HepG2 (cell line): ENCODE measurements at regions not wholly inside any gene's neighbourhood (a gene's known extent, or its start where the extent isn't known, plus 50 kb on each side); places are given as distances from the start of the nearest gene placed in this dataset.

Source experiments
- ATAC-seq: fragments of 200-7000 bp; cut with Tn5 transposase; 3 replicates; pipeline ENCODE4 v1.9.1; 2020; ENCODE audit warnings: mild to moderate bottlenecking, moderate library complexity
- BruUV-seq: library from RNA; stranded (reverse); fragments of 400-500 nt; replicated peaks from 2 replicates; lab custom pipeline; 2021; lab: Mats Ljungman, UMichigan
- CTCF ChIA-PET: fragments of 300-600 bp; formaldehyde crosslinking; extraction: SDS; loops from one replicate; lab custom pipeline; 2021; ENCODE audit warnings: low total read pairs, inconsistent platforms, low intra/inter-chr PET ratio; lab: Yijun Ruan, JAX
- POLR2A ChIA-PET: fragments of 350-600 bp; sonication (Branson Sonifier 250); formaldehyde crosslinking; loops from one replicate; lab custom pipeline; 2020; ENCODE audit warnings: antibody characterized with exemption, inconsistent platforms; lab: Yijun Ruan, JAX
- DNase-seq: peaks from one replicate; pipeline ENCODE4 v3.0.0-alpha.2; 2015; ENCODE audit warnings: low spot score
- FAIRE-seq: peaks from 3 replicates; lab custom pipeline; 2011; peaks lifted over from hg19 to GRCh38; lab: Jason Lieb, UNC
- H2AFZ ChIP-seq: one replicate; pipeline ENCODE4 v1.6.1; 2011; ENCODE audit warnings: low read length, inconsistent platforms
- H3K27ac ChIP-seq: fragments of 300-600 bp; 3 replicates; pipeline ENCODE4 v1.8.0; 2011; ENCODE audit warnings: mixed run types, mild to moderate bottlenecking, mixed read lengths, low read length, inconsistent platforms; ENCODE audit not compliant: insufficient read depth; ENCODE audit errors: extremely low read length
- H3K27me3 ChIP-seq, 2 experiments: fragments of 200-600 bp in 1 of 2; 2 replicates in 1 of 2; 3 replicates in 1 of 2; pipeline versions ENCODE4 v1.6.0 to v1.8.0; 2011; ENCODE audit warnings: low read length in 2 of 2, mild to moderate bottlenecking in 2 of 2, moderate library complexity in 2 of 2, inconsistent platforms in 1 of 2; ENCODE audit not compliant: insufficient read depth in 2 of 2, control insufficient read depth in 1 of 2
- H3K36me3 ChIP-seq, 2 experiments: fragments of 200-600 bp in 1 of 2; replicated peaks in 1 of 2; 2 replicates in 1 of 2; 3 replicates in 1 of 2; pipeline versions ENCODE4 v1.5.1 to v1.8.0; 2011; ENCODE audit warnings: low read length in 2 of 2, inconsistent platforms in 1 of 2; ENCODE audit not compliant: insufficient read depth in 2 of 2, control insufficient read depth in 1 of 2
- H3K4me1 ChIP-seq: 2 replicates; pipeline ENCODE4 v1.5.1; 2012; ENCODE audit warnings: low read length, inconsistent platforms; ENCODE audit not compliant: insufficient read depth
- H3K4me2 ChIP-seq: 2 replicates; pipeline ENCODE4 v1.6.0; 2011; ENCODE audit warnings: low read depth, low read length, inconsistent platforms
- H3K4me3 ChIP-seq, 3 experiments: fragments of 200-600 bp in 1 of 3; sonication (generic), shearing (Covaris generic) in 1 of 3; replicated peaks in 1 of 3; 2 replicates each; pipeline ENCODE4 v1.5.1; 2011 to 2016; ENCODE audit warnings: low read length in 3 of 3, inconsistent platforms in 2 of 3, low read depth in 2 of 3, mild to moderate bottlenecking in 2 of 3, control low read depth in 1 of 3, mixed read lengths in 1 of 3; ENCODE audit not compliant: insufficient read depth in 1 of 3
- H3K79me2 ChIP-seq: one replicate; pipeline ENCODE4 v1.6.1; 2011; ENCODE audit warnings: low read length, inconsistent platforms; ENCODE audit not compliant: insufficient read depth
- H3K9ac ChIP-seq: 2 replicates; pipeline ENCODE4 v1.6.0; 2011; ENCODE audit warnings: mild to moderate bottlenecking, low read depth, low read length, inconsistent platforms; ENCODE audit not compliant: insufficient read depth
- H3K9me3 ChIP-seq: 2 replicates; pipeline ENCODE4 v1.5.1; 2012; ENCODE audit warnings: mild to moderate bottlenecking, low read length
- H4K20me1 ChIP-seq: 2 replicates; pipeline ENCODE4 v1.6.0; 2011; ENCODE audit warnings: inconsistent platforms, mild to moderate bottlenecking, low read length, moderate library complexity; ENCODE audit not compliant: insufficient read depth
- ARNT2 ChIP-seq: sonication (generic); formaldehyde crosslinking; IDR thresholded peaks from 2 replicates; pipeline ENCODE4 v1.8.0; 2022; ENCODE audit warnings: mild to moderate bottlenecking, low read depth, missing genetic modification reagents, moderate library complexity
- CREM ChIP-seq, 2 experiments: sonication (generic) in 1 of 2; formaldehyde crosslinking in 1 of 2; IDR thresholded peaks; 2 replicates each; pipeline versions ENCODE4 v1.4.0 to v1.6.1; 2016 to 2020; ENCODE audit warnings: antibody characterized with exemption in 1 of 2, mild to moderate bottlenecking in 1 of 2, missing genetic modification reagents in 1 of 2
- KDM3A ChIP-seq: IDR thresholded peaks from 2 replicates; pipeline ENCODE4 v1.6.1; 2018; ENCODE audit warnings: low read depth, missing compliant biosample characterization
- NFRKB ChIP-seq: fragments of 450-650 bp; IDR thresholded peaks from 2 replicates; pipeline ENCODE4 v1.6.1; 2017
- PHF20 ChIP-seq: sonication (generic); formaldehyde crosslinking; IDR thresholded peaks from 2 replicates; pipeline ENCODE4 v1.5.0; 2020; ENCODE audit warnings: mild to moderate bottlenecking, missing genetic modification reagents
- PRMT3 ChIP-seq: sonication (generic); formaldehyde crosslinking; IDR thresholded peaks from 2 replicates; pipeline ENCODE4 v1.8.1; 2022; ENCODE audit warnings: low read depth, mild to moderate bottlenecking, moderate library complexity, missing genetic modification reagents, borderline replicate concordance
- RBAK ChIP-seq: sonication (generic); formaldehyde crosslinking; IDR thresholded peaks from 2 replicates; pipeline ENCODE4 v1.5.1; 2020; ENCODE audit warnings: mild to moderate bottlenecking, missing genetic modification reagents
- RFXANK ChIP-seq: IDR thresholded peaks from 2 replicates; pipeline ENCODE4 v1.6.1; 2016
- SPEN ChIP-seq: sonication (generic); formaldehyde crosslinking; IDR thresholded peaks from 2 replicates; pipeline ENCODE4 v1.5.1; 2020; ENCODE audit warnings: low read depth, mild to moderate bottlenecking, missing genetic modification reagents
- ZFP1 ChIP-seq: IDR thresholded peaks from 2 replicates; pipeline ENCODE4 v1.6.1; 2016
- WGBS: methylation state at CpG from one replicate; pipeline ENCODE4 v1.1.6; 2017; ENCODE audit warnings: low lambda C conversion rate; 5-methylcytosine and 5-hydroxymethylcytosine counted together
- in situ Hi-C: cut with HindIII; loops from 2 replicates; pipeline ENCODE4 v1.10.0; 2017; ENCODE audit warnings: low pct_unique_long_range_greater_than_20kb; ENCODE audit not compliant: extremely low pct_ligation_motif_present
- intact Hi-C: fragments of 100-400 bp; cut with micrococcal nuclease; formaldehyde crosslinking; loops from one replicate; pipeline ENCODE4 v1.10.0; 2022; ENCODE audit not compliant: unreplicated experiment
- TF ChIP-seq, protein P1 (sequence below): sonication (generic); formaldehyde crosslinking; IDR thresholded peaks from 2 replicates; pipeline ENCODE4 v1.4.0; 2020; ENCODE audit warnings: missing genetic modification reagents
- TF ChIP-seq, protein P2 (sequence below): sonication (generic); formaldehyde crosslinking; IDR thresholded peaks from 2 replicates; pipeline ENCODE4 v1.5.1; 2020; ENCODE audit warnings: missing genetic modification reagents, mild to moderate bottlenecking, borderline replicate concordance

DNA sequence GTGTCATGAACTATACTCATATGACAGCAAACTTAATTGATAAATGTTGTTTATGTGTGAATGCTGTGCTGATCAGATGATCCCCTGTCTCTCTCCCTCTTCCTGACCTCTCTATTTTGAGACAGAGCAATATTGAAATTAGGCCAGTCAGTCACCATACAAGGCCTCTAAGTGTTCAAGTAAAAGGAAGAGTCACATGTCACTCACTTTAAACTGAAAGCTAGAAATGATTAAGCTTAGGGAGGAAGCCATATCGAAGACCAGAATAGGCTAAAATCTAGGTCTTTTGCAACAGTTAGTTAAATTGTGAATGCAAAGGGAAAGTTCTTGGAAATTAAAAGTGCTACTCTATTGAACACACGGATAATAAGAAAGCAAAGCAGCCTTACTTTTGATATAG lies 498.6 kb downstream of the ZPLD1 start (continued):
- TF ChIP-seq, protein P1, sequence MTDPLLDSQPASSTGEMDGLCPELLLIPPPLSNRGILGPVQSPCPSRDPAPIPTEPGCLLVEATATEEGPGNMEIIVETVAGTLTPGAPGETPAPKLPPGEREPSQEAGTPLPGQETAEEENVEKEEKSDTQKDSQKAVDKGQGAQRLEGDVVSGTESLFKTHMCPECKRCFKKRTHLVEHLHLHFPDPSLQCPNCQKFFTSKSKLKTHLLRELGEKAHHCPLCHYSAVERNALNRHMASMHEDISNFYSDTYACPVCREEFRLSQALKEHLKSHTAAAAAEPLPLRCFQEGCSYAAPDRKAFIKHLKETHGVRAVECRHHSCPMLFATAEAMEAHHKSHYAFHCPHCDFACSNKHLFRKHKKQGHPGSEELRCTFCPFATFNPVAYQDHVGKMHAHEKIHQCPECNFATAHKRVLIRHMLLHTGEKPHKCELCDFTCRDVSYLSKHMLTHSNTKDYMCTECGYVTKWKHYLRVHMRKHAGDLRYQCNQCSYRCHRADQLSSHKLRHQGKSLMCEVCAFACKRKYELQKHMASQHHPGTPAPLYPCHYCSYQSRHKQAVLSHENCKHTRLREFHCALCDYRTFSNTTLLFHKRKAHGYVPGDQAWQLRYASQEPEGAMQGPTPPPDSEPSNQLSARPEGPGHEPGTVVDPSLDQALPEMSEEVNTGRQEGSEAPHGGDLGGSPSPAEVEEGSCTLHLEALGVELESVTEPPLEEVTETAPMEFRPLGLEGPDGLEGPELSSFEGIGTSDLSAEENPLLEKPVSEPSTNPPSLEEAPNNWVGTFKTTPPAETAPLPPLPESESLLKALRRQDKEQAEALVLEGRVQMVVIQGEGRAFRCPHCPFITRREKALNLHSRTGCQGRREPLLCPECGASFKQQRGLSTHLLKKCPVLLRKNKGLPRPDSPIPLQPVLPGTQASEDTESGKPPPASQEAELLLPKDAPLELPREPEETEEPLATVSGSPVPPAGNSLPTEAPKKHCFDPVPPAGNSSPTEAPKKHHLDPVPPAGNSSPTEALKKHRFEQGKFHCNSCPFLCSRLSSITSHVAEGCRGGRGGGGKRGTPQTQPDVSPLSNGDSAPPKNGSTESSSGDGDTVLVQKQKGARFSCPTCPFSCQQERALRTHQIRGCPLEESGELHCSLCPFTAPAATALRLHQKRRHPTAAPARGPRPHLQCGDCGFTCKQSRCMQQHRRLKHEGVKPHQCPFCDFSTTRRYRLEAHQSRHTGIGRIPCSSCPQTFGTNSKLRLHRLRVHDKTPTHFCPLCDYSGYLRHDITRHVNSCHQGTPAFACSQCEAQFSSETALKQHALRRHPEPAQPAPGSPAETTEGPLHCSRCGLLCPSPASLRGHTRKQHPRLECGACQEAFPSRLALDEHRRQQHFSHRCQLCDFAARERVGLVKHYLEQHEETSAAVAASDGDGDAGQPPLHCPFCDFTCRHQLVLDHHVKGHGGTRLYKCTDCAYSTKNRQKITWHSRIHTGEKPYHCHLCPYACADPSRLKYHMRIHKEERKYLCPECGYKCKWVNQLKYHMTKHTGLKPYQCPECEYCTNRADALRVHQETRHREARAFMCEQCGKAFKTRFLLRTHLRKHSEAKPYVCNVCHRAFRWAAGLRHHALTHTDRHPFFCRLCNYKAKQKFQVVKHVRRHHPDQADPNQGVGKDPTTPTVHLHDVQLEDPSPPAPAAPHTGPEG (CRISPR knock-in tag) = no peak
- TF ChIP-seq ZFP1 (CRISPR knock-in tag) (no peak), PRMT3 (no peak), RFXANK (CRISPR knock-in tag) (no peak), KDM3A (no peak), RBAK (CRISPR knock-in tag) (no peak), SPEN (no peak), NFRKB (no peak)

DNA sequence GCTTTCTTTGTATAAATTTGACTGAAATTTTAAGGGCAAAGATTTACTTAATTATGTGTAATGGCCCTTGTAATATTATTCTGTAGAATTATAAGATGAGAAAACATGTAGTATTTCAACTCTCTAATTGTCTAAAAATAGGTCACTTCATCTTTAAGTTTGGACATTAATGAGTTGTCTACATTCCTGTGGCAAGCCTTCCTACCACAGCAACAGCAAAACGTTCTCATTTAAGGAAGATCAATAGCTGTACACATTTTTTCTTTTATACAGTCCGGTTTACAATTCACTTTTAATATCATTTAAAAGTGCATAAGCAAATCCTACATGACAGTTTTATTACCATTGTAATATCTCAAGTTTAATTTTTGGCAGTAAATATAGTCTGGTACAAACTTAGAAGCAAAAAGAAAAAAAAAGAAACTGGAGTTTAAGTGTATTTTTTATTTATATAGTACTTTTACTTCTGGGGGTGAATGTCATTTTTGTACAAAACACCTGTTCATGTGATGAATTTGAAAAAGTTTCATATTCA lies 501.8 kb downstream of the ZPLD1 start:
- Histone ChIP-seq H3K27me3 (no peaks in the 10 kb centered on the region), H3K4me1 (no peaks in the 10 kb centered on the region), H3K4me2 (no peak overlapping the region), H4K20me1 (no peaks in the 10 kb centered on the region)
- 4% methylated on average over 2 of the region's 2 CpGs for WGBS
- intact Hi-C loops = no loop called here
- no peak for DNase-seq
- no TSS peak for BruUV-seq
- POLR2A ChIA-PET = no interaction called here
- no peak for TF ChIP-seq ARNT2 (CRISPR knock-in tag)
- TF ChIP-seq CREM (IDR thresholded peaks at IDR 0.05) = no peak
- no peak for TF ChIP-seq CREM (CRISPR knock-in tag; IDR thresholded peaks at IDR 0.05)
- no peak for TF ChIP-seq PHF20 (CRISPR knock-in tag)
- TF ChIP-seq, protein P2, sequence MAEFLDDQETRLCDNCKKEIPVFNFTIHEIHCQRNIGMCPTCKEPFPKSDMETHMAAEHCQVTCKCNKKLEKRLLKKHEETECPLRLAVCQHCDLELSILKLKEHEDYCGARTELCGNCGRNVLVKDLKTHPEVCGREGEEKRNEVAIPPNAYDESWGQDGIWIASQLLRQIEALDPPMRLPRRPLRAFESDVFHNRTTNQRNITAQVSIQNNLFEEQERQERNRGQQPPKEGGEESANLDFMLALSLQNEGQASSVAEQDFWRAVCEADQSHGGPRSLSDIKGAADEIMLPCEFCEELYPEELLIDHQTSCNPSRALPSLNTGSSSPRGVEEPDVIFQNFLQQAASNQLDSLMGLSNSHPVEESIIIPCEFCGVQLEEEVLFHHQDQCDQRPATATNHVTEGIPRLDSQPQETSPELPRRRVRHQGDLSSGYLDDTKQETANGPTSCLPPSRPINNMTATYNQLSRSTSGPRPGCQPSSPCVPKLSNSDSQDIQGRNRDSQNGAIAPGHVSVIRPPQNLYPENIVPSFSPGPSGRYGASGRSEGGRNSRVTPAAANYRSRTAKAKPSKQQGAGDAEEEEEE (CRISPR knock-in tag) = no peak
- TF ChIP-seq, all 625 proteins: peak for 0
- in situ Hi-C loops = no loop called here
- CTCF ChIA-PET = no interaction called here
- H3K9ac ChIP-seq = no peak overlapping the region
- H2AFZ ChIP-seq = no peak overlapping the region
- H3K9me3 ChIP-seq = peaks cover 44% of the 10 kb centered on the region
- no peaks in the 10 kb centered on the region for H3K79me2 ChIP-seq
- ATAC-seq (no peak), FAIRE-seq (no peak)
- H3K4me3 ChIP-seq = no peak overlapping the region
- no peak overlapping the region for H3K27ac ChIP-seq
- no peaks in the 10 kb centered on the region for H3K36me3 ChIP-seq
